MM.1S (cell line): ENCODE measurements at regions not wholly inside any gene's neighbourhood (a gene's known extent, or its start where the extent isn't known, plus 50 kb on each side); places are given as distances from the start of the nearest gene placed in this dataset.

Experiments used
- DNase-seq: peaks from one replicate; pipeline ENCODE4 v3.0.0-alpha.2; 2015
- H2AFZ ChIP-seq: fragments of 300-600 bp; sonication (generic); 2 replicates; pipeline ENCODE4 v1.6.0; 2016; ENCODE audit warnings: antibody characterized with exemption, low read length
- H3F3A ChIP-seq: fragments of 300-600 bp; sonication (generic); 2 replicates; pipeline ENCODE4 v1.6.1; 2016; ENCODE audit warnings: mild to moderate bottlenecking, antibody characterized with exemption, low read length, moderate library complexity, mixed read lengths; ENCODE audit not compliant: insufficient read depth
- H3K27ac ChIP-seq: fragments of 300-600 bp; sonication (generic); 2 replicates; pipeline ENCODE4 v1.5.1; 2016; ENCODE audit warnings: mild to moderate bottlenecking, low read length
- H3K27me3 ChIP-seq: fragments of 300-600 bp; sonication (generic); replicated peaks from 2 replicates; pipeline ENCODE4 v1.6.0; 2016; ENCODE audit warnings: low read length; ENCODE audit not compliant: insufficient read depth
- H3K36me3 ChIP-seq: fragments of 300-600 bp; sonication (generic); replicated peaks from 2 replicates; pipeline ENCODE4 v1.6.1; 2016; ENCODE audit warnings: mild to moderate bottlenecking, low read length, mixed read lengths; ENCODE audit not compliant: insufficient read depth
- H3K4me1 ChIP-seq: fragments of 300-600 bp; sonication (generic); 2 replicates; pipeline ENCODE4 v1.6.1; 2016; ENCODE audit warnings: low read length, mixed read lengths
- H3K4me2 ChIP-seq: fragments of 300-600 bp; sonication (generic); 2 replicates; pipeline ENCODE4 v1.6.0; 2016; ENCODE audit warnings: low read depth, low read length
- H3K4me3 ChIP-seq: fragments of 300-600 bp; sonication (generic); 2 replicates; pipeline ENCODE4 v1.5.1; 2016; ENCODE audit warnings: low read length, mixed read lengths
- H3K79me2 ChIP-seq: fragments of 300-600 bp; sonication (generic); 2 replicates; pipeline ENCODE4 v1.6.1; 2016; ENCODE audit warnings: mixed run types, low read length, mixed read lengths
- H3K9ac ChIP-seq: fragments of 300-600 bp; sonication (generic); 2 replicates; pipeline ENCODE4 v1.6.1; 2016; ENCODE audit warnings: low read length, mixed read lengths
- H3K9me2 ChIP-seq: fragments of 300-600 bp; sonication (generic); replicated peaks from 2 replicates; pipeline ENCODE4 v1.6.1; 2016; ENCODE audit warnings: mild to moderate bottlenecking, low read length, mixed read lengths; ENCODE audit not compliant: insufficient read depth
- H3K9me3 ChIP-seq: fragments of 300-600 bp; sonication (generic); replicated peaks from 2 replicates; pipeline ENCODE4 v1.6.1; 2016; ENCODE audit warnings: mild to moderate bottlenecking, low read length, mixed read lengths; ENCODE audit not compliant: insufficient read depth
- H4K20me1 ChIP-seq: fragments of 300-600 bp; sonication (generic); 2 replicates; pipeline ENCODE4 v1.6.1; 2016; ENCODE audit warnings: mild to moderate bottlenecking, low read length, moderate library complexity, mixed read lengths; ENCODE audit not compliant: insufficient read depth
- CTCF ChIP-seq: fragments of 300-600 bp; sonication (generic); IDR thresholded peaks from 2 replicates; pipeline ENCODE4 v1.5.1; 2016; ENCODE audit warnings: antibody characterized with exemption, low read length, mixed read lengths
- EZH2 ChIP-seq: fragments of 300-600 bp; sonication (generic); optimal IDR thresholded peaks from 2 replicates; pipeline ENCODE3; 2017; ENCODE audit warnings: low read depth, mild to moderate bottlenecking, antibody characterized with exemption, low read length, mixed read lengths
- EZH2phosphoT487 ChIP-seq: fragments of 300-600 bp; sonication (generic); IDR thresholded peaks from 2 replicates; pipeline ENCODE4 v1.6.1; 2018; ENCODE audit warnings: antibody characterized with exemption, low read length

DNA sequence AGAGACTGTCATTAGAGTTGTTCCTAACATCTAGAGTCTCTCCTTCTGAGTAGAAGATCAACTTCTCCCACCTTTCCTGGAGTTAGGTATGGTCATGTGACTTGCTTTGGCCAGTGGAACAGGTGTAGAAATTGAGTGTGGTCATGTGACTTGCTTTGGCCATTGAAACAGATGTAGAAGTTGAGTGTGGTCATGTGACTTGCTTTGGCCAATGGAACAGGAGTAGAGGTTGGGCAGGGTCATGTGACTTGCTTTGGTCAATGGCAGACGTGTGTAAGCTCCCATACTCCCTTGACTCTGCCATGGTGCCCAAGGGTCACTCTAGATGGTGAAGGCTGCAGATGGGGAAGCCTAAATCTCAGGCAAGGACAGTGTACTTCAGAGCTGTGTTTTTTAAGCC lies 306.0 kb downstream of the NPHP4 start:
- Histone ChIP-seq H3K9me2 (no peaks in the 10 kb centered on the region), H3K9me3 (no peaks in the 10 kb centered on the region), H3K79me2 (no peaks in the 10 kb centered on the region), H3K9ac (no peak overlapping the region), H3K36me3 (no peaks in the 10 kb centered on the region), H3K27me3 (peaks cover 95% of the 10 kb centered on the region), H4K20me1 (no peaks in the 10 kb centered on the region), H3K4me1 (no peaks in the 10 kb centered on the region), H2AFZ (no peak overlapping the region), H3F3A (no peaks in the 10 kb centered on the region), H3K27ac (no peak overlapping the region), H3K4me3 (no peak overlapping the region), H3K4me2 (no peak overlapping the region)
- DNase-seq, result no peak
- TF ChIP-seq EZH2 (no peak), EZH2phosphoT487 (no peak), CTCF (no peak)

- no peak overlapping the region for H3K4me3 ChIP-seq
- H3F3A ChIP-seq, result no peaks in the 10 kb centered on the region
- no peak overlapping the region for H2AFZ ChIP-seq
- H3K9me3 ChIP-seq, result no peaks in the 10 kb centered on the region
- H3K27me3 ChIP-seq, result peaks cover 94% of the 10 kb centered on the region
- no peaks in the 10 kb centered on the region for H3K4me1 ChIP-seq
- no peak overlapping the region for H3K9ac ChIP-seq
- H3K9me2 ChIP-seq, result no peaks in the 10 kb centered on the region
- TF ChIP-seq EZH2phosphoT487 (no peak), CTCF (no peak), EZH2 (no peak)
- H3K27ac ChIP-seq, result no peak overlapping the region
- no peak for DNase-seq
- H3K4me2 ChIP-seq, result no peak overlapping the region
- no peaks in the 10 kb centered on the region for H3K79me2 ChIP-seq
- no peaks in the 10 kb centered on the region for H3K36me3 ChIP-seq
- H4K20me1 ChIP-seq, result no peaks in the 10 kb centered on the region
Measured at GRCh38 chr1:5685446-5686040, 306.7 kb downstream of the NPHP4 start.

DNA sequence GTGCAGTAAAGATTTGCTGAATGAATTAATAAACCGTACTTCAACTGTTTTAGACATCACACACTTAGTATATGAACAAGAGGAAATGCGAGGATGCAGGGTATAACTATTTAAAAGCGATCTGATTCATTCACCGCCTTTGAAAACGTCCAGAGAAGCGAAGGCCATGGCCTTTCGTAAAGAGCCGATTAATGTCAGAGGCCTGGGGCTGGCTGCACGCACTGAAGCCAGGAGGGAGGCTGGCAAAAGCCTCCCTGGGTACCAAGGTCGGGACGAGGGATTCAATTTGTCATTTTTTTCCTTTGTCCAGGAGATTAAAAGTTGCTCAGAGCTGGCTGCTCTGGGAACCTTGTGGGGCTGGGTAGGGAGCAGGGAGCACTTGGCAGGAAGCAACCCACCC lies 307.4 kb downstream of the NPHP4 start:
- no peaks in the 10 kb centered on the region for H3K9me3 ChIP-seq
- H3K27ac ChIP-seq, result no peak overlapping the region
- no peak overlapping the region for H3K4me2 ChIP-seq
- H2AFZ ChIP-seq, result no peak overlapping the region
- no peaks in the 10 kb centered on the region for H3K4me1 ChIP-seq
- H3K36me3 ChIP-seq, result no peaks in the 10 kb centered on the region
- H4K20me1 ChIP-seq, result no peaks in the 10 kb centered on the region
- H3K9ac ChIP-seq, result no peak overlapping the region
- no peak for DNase-seq
- H3F3A ChIP-seq, result no peaks in the 10 kb centered on the region
- H3K9me2 ChIP-seq, result no peaks in the 10 kb centered on the region
- no peak overlapping the region for H3K4me3 ChIP-seq
- no peak for TF ChIP-seq EZH2phosphoT487
- no peak for TF ChIP-seq CTCF
- TF ChIP-seq EZH2, result no peak
- H3K79me2 ChIP-seq, result no peaks in the 10 kb centered on the region
- H3K27me3 ChIP-seq, result peaks cover 94% of the 10 kb centered on the region
